ENCODE measurements at regions not wholly inside any gene's neighbourhood (a gene's known extent, or its start where the extent isn't known, plus 50 kb on each side); places are given as distances from the start of the nearest gene placed in this dataset.
"Not testable (repeated sequence)": the region's sequence is repeated elsewhere in the genome, so short reads cannot be mapped to it uniquely, and the experiment has no call there.

GRCh38 chr6:90457867-90458259 is 129.0 kb downstream of the MAP3K7 start:
- DNase-seq (ENCODE audit: low read depth) (no peak), FAIRE-seq (no peak)
- Histone ChIP-seq H4K20me1 (ENCODE audit: insufficient read depth, low read length) (no peaks in the 10 kb centered on the region), H3K27ac (ENCODE audit: low read depth, low read length) (no peak overlapping the region), H3K4me1 (ENCODE audit: insufficient read depth, low read length) (no peaks in the 10 kb centered on the region), H3K4me2 (ENCODE audit: low read length) (no peak overlapping the region), H3K4me3 (ENCODE audit: insufficient read depth, low read depth, low read length) (no peak overlapping the region), H2AFZ (ENCODE audit: low read depth, low read length) (no peak overlapping the region), H3K9me3 (ENCODE audit: insufficient read depth, low read depth, low read length) (no peaks in the 10 kb centered on the region), H3K27me3 (ENCODE audit: insufficient read depth, low read length) (no peaks in the 10 kb centered on the region), H3K79me2 (ENCODE audit: insufficient read depth, low read length) (no peaks in the 10 kb centered on the region), H3K9ac (ENCODE audit: low read length) (no peak overlapping the region), H3K36me3 (ENCODE audit: insufficient read depth, low read length) (no peaks in the 10 kb centered on the region)
- H3K9me3 Mint-ChIP-seq (ENCODE audit: unreplicated experiment): no peaks in the 10 kb centered on the region
- H3K4me1 Mint-ChIP-seq (ENCODE audit: low read depth, unreplicated experiment): peaks cover 33% of the 10 kb centered on the region
- no peak for TF ChIP-seq EZH2 (IDR thresholded peaks at IDR 0.05; ENCODE audit: insufficient read depth, low read length)
- no peak overlapping the region for H3K4me3 Mint-ChIP-seq (ENCODE audit: unreplicated experiment)
- H3K27me3 Mint-ChIP-seq (ENCODE audit: low read depth, unreplicated experiment): no peaks in the 10 kb centered on the region
- H3K27ac Mint-ChIP-seq (ENCODE audit: unreplicated experiment): no peak overlapping the region
- H3K36me3 Mint-ChIP-seq (ENCODE audit: low read depth, unreplicated experiment): no peaks in the 10 kb centered on the region

GRCh38 chr6:90456997-90457866 is 129.6 kb downstream of the MAP3K7 start:
- H3K4me1 ChIP-seq (ENCODE audit: insufficient read depth, low read length); H3K9ac ChIP-seq (ENCODE audit: low read length); H3K9me3 ChIP-seq (ENCODE audit: insufficient read depth, low read depth, low read length); H2AFZ ChIP-seq (ENCODE audit: low read depth, low read length); H3K4me2 ChIP-seq (ENCODE audit: low read length); H3K9me3 Mint-ChIP-seq (ENCODE audit: unreplicated experiment); H4K20me1 ChIP-seq (ENCODE audit: insufficient read depth, low read length); H3K4me3 ChIP-seq (ENCODE audit: insufficient read depth, low read depth, low read length); DNase-seq (ENCODE audit: low read depth); H3K36me3 Mint-ChIP-seq (ENCODE audit: low read depth, unreplicated experiment); H3K36me3 ChIP-seq (ENCODE audit: insufficient read depth, low read length); H3K27ac ChIP-seq (ENCODE audit: low read depth, low read length); FAIRE-seq; H3K79me2 ChIP-seq (ENCODE audit: insufficient read depth, low read length); H3K4me3 Mint-ChIP-seq (ENCODE audit: unreplicated experiment); H3K27me3 ChIP-seq (ENCODE audit: insufficient read depth, low read length); H3K27me3 Mint-ChIP-seq (ENCODE audit: low read depth, unreplicated experiment): not testable (repeated sequence)
- Mint-ChIP-seq H3K27ac (ENCODE audit: unreplicated experiment) (peak overlapping the region; percentile 42), H3K4me1 (ENCODE audit: low read depth, unreplicated experiment) (peaks cover 33% of the 10 kb centered on the region)

DNA sequence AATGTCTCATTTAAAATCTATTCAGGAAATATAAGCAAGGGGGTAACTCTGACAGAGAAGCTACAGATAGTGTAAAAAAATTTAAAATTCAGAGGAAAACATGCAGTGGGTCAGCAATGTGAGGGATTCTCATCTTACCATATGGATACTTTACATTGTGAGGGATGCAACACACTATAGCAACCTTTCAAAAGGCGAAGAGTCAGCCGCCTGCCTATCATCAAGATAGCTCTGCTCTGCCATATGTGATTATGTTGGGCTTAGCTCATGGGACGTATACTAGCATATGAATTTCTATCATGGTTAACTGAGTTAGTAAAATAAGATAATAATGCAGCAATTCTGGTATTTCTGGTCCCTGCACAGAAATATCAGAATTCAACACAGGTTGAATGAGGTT is 130.9 kb downstream of the MAP3K7 start:
- Histone ChIP-seq H2AFZ (ENCODE audit: low read depth, low read length) (no peak overlapping the region), H3K4me3 (ENCODE audit: insufficient read depth, low read depth, low read length) (no peak overlapping the region), H3K9ac (ENCODE audit: low read length) (no peak overlapping the region), H3K9me3 (ENCODE audit: insufficient read depth, low read depth, low read length) (no peaks in the 10 kb centered on the region), H3K4me2 (ENCODE audit: low read length) (no peak overlapping the region), H3K36me3 (ENCODE audit: insufficient read depth, low read length) (no peaks in the 10 kb centered on the region), H3K79me2 (ENCODE audit: insufficient read depth, low read length) (no peaks in the 10 kb centered on the region), H3K27ac (ENCODE audit: low read depth, low read length) (no peak overlapping the region), H4K20me1 (ENCODE audit: insufficient read depth, low read length) (no peaks in the 10 kb centered on the region), H3K4me1 (ENCODE audit: insufficient read depth, low read length) (no peaks in the 10 kb centered on the region), H3K27me3 (ENCODE audit: insufficient read depth, low read length) (no peaks in the 10 kb centered on the region)
- no peaks in the 10 kb centered on the region for H3K9me3 Mint-ChIP-seq (ENCODE audit: unreplicated experiment)
- peaks cover 31% of the 10 kb centered on the region for H3K4me1 Mint-ChIP-seq (ENCODE audit: low read depth, unreplicated experiment)
- H3K36me3 Mint-ChIP-seq (ENCODE audit: low read depth, unreplicated experiment): no peaks in the 10 kb centered on the region
- no peaks in the 10 kb centered on the region for H3K27me3 Mint-ChIP-seq (ENCODE audit: low read depth, unreplicated experiment)
- DNase-seq (ENCODE audit: low read depth) (no peak), FAIRE-seq (no peak)
- TF ChIP-seq CTCF (IDR thresholded peaks at IDR 0.05; ENCODE audit: insufficient read depth, low read depth, low read length) (no peak), EZH2 (IDR thresholded peaks at IDR 0.05; ENCODE audit: insufficient read depth, low read length) (no peak)
- no peak overlapping the region for H3K4me3 Mint-ChIP-seq (ENCODE audit: unreplicated experiment)
- H3K27ac Mint-ChIP-seq (ENCODE audit: unreplicated experiment): no peak overlapping the region
